ENCODE measurements at regions not wholly inside any gene's neighbourhood (a gene's known extent, or its start where the extent isn't known, plus 50 kb on each side); places are given as distances from the start of the nearest gene placed in this dataset.

- TF ChIP-seq CHD1 (IDR thresholded peaks at IDR 0.05; ENCODE audit: low read depth, low read length) (no peak), ASH2L (IDR thresholded peaks at IDR 0.05; ENCODE audit: low read length) (no peak), SIN3A (conservative IDR thresholded peaks at IDR 0.05 in 1 of 2, IDR thresholded peaks at IDR 0.05 in 1 of 2; ENCODE audit: low read depth in 1 of 2, low read length in 2 of 2) (no peak), GABPA (IDR thresholded peaks at IDR 0.05; ENCODE audit: borderline replicate concordance, insufficient read depth, low read length) (no peak)
Observed at GRCh38 chr7:85710960-85711359, 524.1 kb upstream of the SEMA3D start (continued).

Measured in H1 (cell line).